Testis (tissue), 2 donors: ENCODE measurements at regions not wholly inside any gene's neighbourhood (a gene's known extent, or its start where the extent isn't known, plus 50 kb on each side); places are given as distances from the start of the nearest gene placed in this dataset.

Experiments used
- POLR2A ChIP-seq: fragments of 450-650 bp; IDR thresholded peaks from one replicate; pipeline ENCODE4 v1.6.1; 2017; ENCODE audit warnings: antibody characterized with exemption, mild to moderate bottlenecking, moderate library complexity
- TF ChIP-seq, protein P1 (sequence below), 3 experiments: fragments of 450-650 bp in 2 of 3; fragments of 200-600 bp in 1 of 3; sonication (generic) in 1 of 3; IDR thresholded peaks; one replicate each; pipeline ENCODE4 v1.5.1; 2016 to 2019; ENCODE audit warnings: antibody characterized with exemption in 3 of 3, mild to moderate bottlenecking in 2 of 3, moderate library complexity in 1 of 3

DNA sequence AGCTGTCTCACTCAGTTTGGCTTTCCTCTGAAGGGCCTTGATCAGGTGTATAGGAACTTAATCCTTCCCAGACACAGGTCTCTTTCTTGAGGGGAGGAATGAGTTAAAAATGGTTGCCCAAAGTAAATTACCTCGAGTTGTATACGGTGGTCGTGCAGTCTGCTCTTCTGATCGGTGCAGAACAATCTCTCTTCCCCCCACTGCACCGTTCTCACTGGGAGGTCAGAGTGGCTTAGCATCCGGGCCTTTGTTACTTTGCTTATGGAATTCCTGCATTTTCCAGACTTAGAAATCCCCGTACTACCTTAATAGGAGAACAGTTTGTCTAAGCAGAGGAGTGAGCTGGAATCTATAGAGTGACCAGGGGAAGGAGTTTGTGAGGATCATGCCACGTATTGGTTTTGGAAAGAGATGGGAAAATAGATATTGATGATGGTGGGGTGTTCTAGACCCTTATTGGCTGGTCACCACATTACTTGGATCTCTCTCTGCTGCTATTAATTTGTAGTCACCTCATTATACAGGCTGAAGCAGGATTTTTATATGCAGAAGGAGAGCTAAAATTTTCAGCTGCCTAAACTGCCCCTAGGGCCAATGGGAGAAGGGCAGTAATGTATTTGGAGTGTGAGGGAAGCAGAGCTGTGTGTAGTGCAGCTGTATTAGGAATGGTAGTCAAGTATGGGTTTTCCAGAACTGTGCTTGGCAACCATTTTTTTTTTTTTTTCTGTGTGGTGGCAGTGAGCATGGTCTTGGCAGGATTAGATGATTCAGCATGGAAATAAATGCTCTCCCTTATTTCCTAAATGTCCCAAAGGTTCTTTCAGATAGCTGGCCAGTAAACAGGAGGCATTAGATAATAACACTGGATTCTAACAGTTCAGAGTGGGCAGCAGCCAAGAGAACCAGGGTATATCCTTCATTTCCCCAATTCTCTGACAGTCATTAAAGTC is 81.5 kb downstream of the NDUFS5 start:
- TF ChIP-seq, protein P1, sequence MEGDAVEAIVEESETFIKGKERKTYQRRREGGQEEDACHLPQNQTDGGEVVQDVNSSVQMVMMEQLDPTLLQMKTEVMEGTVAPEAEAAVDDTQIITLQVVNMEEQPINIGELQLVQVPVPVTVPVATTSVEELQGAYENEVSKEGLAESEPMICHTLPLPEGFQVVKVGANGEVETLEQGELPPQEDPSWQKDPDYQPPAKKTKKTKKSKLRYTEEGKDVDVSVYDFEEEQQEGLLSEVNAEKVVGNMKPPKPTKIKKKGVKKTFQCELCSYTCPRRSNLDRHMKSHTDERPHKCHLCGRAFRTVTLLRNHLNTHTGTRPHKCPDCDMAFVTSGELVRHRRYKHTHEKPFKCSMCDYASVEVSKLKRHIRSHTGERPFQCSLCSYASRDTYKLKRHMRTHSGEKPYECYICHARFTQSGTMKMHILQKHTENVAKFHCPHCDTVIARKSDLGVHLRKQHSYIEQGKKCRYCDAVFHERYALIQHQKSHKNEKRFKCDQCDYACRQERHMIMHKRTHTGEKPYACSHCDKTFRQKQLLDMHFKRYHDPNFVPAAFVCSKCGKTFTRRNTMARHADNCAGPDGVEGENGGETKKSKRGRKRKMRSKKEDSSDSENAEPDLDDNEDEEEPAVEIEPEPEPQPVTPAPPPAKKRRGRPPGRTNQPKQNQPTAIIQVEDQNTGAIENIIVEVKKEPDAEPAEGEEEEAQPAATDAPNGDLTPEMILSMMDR (IDR thresholded peaks at IDR 0.05): no peak
- TF ChIP-seq POLR2A: no peak
